ENCODE measurements at regions not wholly inside any gene's neighbourhood (a gene's known extent, or its start where the extent isn't known, plus 50 kb on each side); places are given as distances from the start of the nearest gene placed in this dataset.

DNA sequence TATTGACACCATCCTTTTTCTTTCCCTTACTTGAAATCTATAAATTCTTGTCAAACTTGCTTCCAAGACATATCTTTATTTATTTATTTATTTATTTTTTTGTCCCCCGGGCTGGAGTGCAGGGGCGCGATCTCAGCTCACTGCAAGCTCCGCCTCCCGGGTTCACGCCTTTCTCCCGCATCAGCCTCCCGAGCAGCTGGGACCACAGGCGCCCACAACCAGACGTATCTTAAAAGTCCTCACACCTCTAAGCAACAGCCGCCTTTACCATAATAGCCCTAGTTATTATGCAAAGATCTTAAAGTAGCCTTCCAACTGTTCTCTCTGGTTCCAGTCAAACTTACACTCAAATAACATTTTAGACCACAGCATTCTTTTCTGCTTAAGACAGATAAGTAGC lies 657.0 kb upstream of the B3GAT1 start:
- Histone ChIP-seq H3K36me3 (ENCODE audit: control insufficient read depth, insufficient read depth, low read length) (no peaks in the 10 kb centered on the region), H3K4me1 (ENCODE audit: control insufficient read depth, insufficient read depth, low read length) (no peaks in the 10 kb centered on the region), H3K9me3 (ENCODE audit: control insufficient read depth, insufficient read depth, low read depth, low read length) (no peaks in the 10 kb centered on the region), H3K27me3 (ENCODE audit: control insufficient read depth, insufficient read depth, low read length) (no peaks in the 10 kb centered on the region), H3K4me3 (ENCODE audit: low read depth in 2 of 2, low read length in 2 of 2) (no peak overlapping the region), H3K27ac (ENCODE audit: low read length) (no peak overlapping the region)
- DNase-seq (ENCODE audit: low read depth, low spot score) (no peak), ATAC-seq (no peak)
- intact Hi-C loops (cut with micrococcal nuclease; ENCODE audit: unreplicated experiment): no loop called here
- ChIA-PET POLR2A (no interaction called here), CTCF (interaction anchor here (1.1 kb wide), 1 partner anchor 200 kb away, joined by 6 read pairs; no protein-coding TSS in a partner anchor)
- TF ChIP-seq, protein P1, sequence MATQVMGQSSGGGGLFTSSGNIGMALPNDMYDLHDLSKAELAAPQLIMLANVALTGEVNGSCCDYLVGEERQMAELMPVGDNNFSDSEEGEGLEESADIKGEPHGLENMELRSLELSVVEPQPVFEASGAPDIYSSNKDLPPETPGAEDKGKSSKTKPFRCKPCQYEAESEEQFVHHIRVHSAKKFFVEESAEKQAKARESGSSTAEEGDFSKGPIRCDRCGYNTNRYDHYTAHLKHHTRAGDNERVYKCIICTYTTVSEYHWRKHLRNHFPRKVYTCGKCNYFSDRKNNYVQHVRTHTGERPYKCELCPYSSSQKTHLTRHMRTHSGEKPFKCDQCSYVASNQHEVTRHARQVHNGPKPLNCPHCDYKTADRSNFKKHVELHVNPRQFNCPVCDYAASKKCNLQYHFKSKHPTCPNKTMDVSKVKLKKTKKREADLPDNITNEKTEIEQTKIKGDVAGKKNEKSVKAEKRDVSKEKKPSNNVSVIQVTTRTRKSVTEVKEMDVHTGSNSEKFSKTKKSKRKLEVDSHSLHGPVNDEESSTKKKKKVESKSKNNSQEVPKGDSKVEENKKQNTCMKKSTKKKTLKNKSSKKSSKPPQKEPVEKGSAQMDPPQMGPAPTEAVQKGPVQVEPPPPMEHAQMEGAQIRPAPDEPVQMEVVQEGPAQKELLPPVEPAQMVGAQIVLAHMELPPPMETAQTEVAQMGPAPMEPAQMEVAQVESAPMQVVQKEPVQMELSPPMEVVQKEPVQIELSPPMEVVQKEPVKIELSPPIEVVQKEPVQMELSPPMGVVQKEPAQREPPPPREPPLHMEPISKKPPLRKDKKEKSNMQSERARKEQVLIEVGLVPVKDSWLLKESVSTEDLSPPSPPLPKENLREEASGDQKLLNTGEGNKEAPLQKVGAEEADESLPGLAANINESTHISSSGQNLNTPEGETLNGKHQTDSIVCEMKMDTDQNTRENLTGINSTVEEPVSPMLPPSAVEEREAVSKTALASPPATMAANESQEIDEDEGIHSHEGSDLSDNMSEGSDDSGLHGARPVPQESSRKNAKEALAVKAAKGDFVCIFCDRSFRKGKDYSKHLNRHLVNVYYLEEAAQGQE (IDR thresholded peaks at IDR 0.05; ENCODE audit: insufficient read depth in 1 of 2, low read depth in 2 of 2, low read length in 1 of 2): no peak
- TF ChIP-seq TCF7L2 (IDR thresholded peaks at IDR 0.05; ENCODE audit: low read depth, low read length): no peak
- no peak for TF ChIP-seq SIN3A (IDR thresholded peaks at IDR 0.05; ENCODE audit: borderline replicate concordance, insufficient read depth, low read depth, low read length)
- no peak for TF ChIP-seq POLR2AphosphoS5 (IDR thresholded peaks at IDR 0.05; ENCODE audit: low read depth, low read length)
- no peak for TF ChIP-seq CTCF (IDR thresholded peaks at IDR 0.05)
- BruUV-seq (replicated peaks): no TSS peak
- in situ Hi-C loops (cut with HindIII; ENCODE audit: low pct_unique_long_range_greater_than_20kb, low sequenced_read_pairs): no loop called here

- POLR2A ChIA-PET: no interaction called here
- H3K4me1 ChIP-seq (ENCODE audit: control insufficient read depth, insufficient read depth, low read length): no peaks in the 10 kb centered on the region
- intact Hi-C loops (cut with micrococcal nuclease; ENCODE audit: unreplicated experiment): no loop called here
Measured at GRCh38 chr11:135062994-135063393, 651.0 kb upstream of the B3GAT1 start.

GRCh38 chr11:135061166-135061565 lies 649.1 kb upstream of the B3GAT1 start:
- TF ChIP-seq CTCF (IDR thresholded peaks at IDR 0.05) (no peak), SIN3A (IDR thresholded peaks at IDR 0.05; ENCODE audit: borderline replicate concordance, insufficient read depth, low read depth, low read length) (no peak), TCF7L2 (IDR thresholded peaks at IDR 0.05; ENCODE audit: low read depth, low read length) (no peak), POLR2AphosphoS5 (IDR thresholded peaks at IDR 0.05; ENCODE audit: low read depth, low read length) (no peak)
- TF ChIP-seq, protein P1 (IDR thresholded peaks at IDR 0.05; ENCODE audit: insufficient read depth in 1 of 2, low read depth in 2 of 2, low read length in 1 of 2): no peak
- Histone ChIP-seq H3K4me3 (ENCODE audit: low read depth in 2 of 2, low read length in 2 of 2) (no peak overlapping the region), H3K27ac (ENCODE audit: low read length) (no peak overlapping the region), H3K4me1 (ENCODE audit: control insufficient read depth, insufficient read depth, low read length) (no peaks in the 10 kb centered on the region), H3K36me3 (ENCODE audit: control insufficient read depth, insufficient read depth, low read length) (no peaks in the 10 kb centered on the region), H3K27me3 (ENCODE audit: control insufficient read depth, insufficient read depth, low read length) (no peaks in the 10 kb centered on the region), H3K9me3 (ENCODE audit: control insufficient read depth, insufficient read depth, low read depth, low read length) (peaks cover 9% of the 10 kb centered on the region; the same call in 1 of the 2 replicates)
- intact Hi-C loops (cut with micrococcal nuclease; ENCODE audit: unreplicated experiment) (no loop called here), in situ Hi-C loops (cut with HindIII; ENCODE audit: low pct_unique_long_range_greater_than_20kb, low sequenced_read_pairs) (no loop called here)
- CTCF ChIA-PET: no interaction called here
- no peak for DNase-seq (ENCODE audit: low read depth, low spot score)
- no peak for ATAC-seq
- BruUV-seq (replicated peaks): no TSS peak
- POLR2A ChIA-PET: no interaction called here

More at GRCh38 chr11:135062994-135063393, 651.0 kb upstream of the B3GAT1 start:
- DNase-seq (ENCODE audit: low read depth, low spot score): no peak
- no peak for TF ChIP-seq POLR2AphosphoS5 (IDR thresholded peaks at IDR 0.05; ENCODE audit: low read depth, low read length)
- no peak overlapping the region for H3K27ac ChIP-seq (ENCODE audit: low read length)
- in situ Hi-C loops (cut with HindIII; ENCODE audit: low pct_unique_long_range_greater_than_20kb, low sequenced_read_pairs): no loop called here
- no TSS peak for BruUV-seq (replicated peaks)
- CTCF ChIA-PET: no interaction called here
- H3K36me3 ChIP-seq (ENCODE audit: control insufficient read depth, insufficient read depth, low read length): no peaks in the 10 kb centered on the region
- H3K9me3 ChIP-seq (ENCODE audit: control insufficient read depth, insufficient read depth, low read depth, low read length): peaks cover 9% of the 10 kb centered on the region; the same call in 1 of the 2 replicates
- no peak for ATAC-seq
- H3K4me3 ChIP-seq (ENCODE audit: low read depth in 2 of 2, low read length in 2 of 2): no peak overlapping the region
- no peaks in the 10 kb centered on the region for H3K27me3 ChIP-seq (ENCODE audit: control insufficient read depth, insufficient read depth, low read length)

Measured in Panc1 (cell line).